Muscle layer of duodenum (tissue), 2 donors: ENCODE measurements at regions not wholly inside any gene's neighbourhood (a gene's known extent, or its start where the extent isn't known, plus 50 kb on each side); places are given as distances from the start of the nearest gene placed in this dataset.
"Not testable (repeated sequence)": the region's sequence is repeated elsewhere in the genome, so short reads cannot be mapped to it uniquely, and the experiment has no call there.

Experiments
- H3K27ac ChIP-seq: one replicate; pipeline ENCODE4 v1.7.0; 2013; ENCODE audit warnings: mild to moderate bottlenecking, low read length
- H3K27me3 ChIP-seq: one replicate; pipeline ENCODE4 v1.7.0; 2013; ENCODE audit warnings: low read depth, mild to moderate bottlenecking, control low read depth, low read length
- H3K36me3 ChIP-seq, 2 donors: one replicate each; pipeline ENCODE4 v1.7.0; 2013; ENCODE audit warnings: low read length in 2 of 2, control low read depth in 1 of 2, mild to moderate bottlenecking in 1 of 2; ENCODE audit not compliant: insufficient read depth in 2 of 2, control insufficient read depth in 1 of 2
- H3K4me1 ChIP-seq, 2 donors: one replicate each; pipeline ENCODE4 v1.7.0; 2013; ENCODE audit warnings: low read length in 2 of 2, mild to moderate bottlenecking in 2 of 2, control low read depth in 1 of 2, moderate library complexity in 1 of 2; ENCODE audit not compliant: insufficient read depth in 2 of 2, control insufficient read depth in 1 of 2
- H3K4me3 ChIP-seq, 2 donors: one replicate each; pipeline ENCODE4 v1.7.0; 2013; ENCODE audit warnings: low read length in 2 of 2, low read depth in 1 of 2, mild to moderate bottlenecking in 1 of 2
- H3K9me3 ChIP-seq, 2 donors: one replicate each; pipeline ENCODE4 v1.7.0; 2013; ENCODE audit warnings: low read length in 2 of 2, control low read depth in 1 of 2, mild to moderate bottlenecking in 1 of 2; ENCODE audit not compliant: control insufficient read depth in 1 of 2
- donor health status: healthy.

DNA sequence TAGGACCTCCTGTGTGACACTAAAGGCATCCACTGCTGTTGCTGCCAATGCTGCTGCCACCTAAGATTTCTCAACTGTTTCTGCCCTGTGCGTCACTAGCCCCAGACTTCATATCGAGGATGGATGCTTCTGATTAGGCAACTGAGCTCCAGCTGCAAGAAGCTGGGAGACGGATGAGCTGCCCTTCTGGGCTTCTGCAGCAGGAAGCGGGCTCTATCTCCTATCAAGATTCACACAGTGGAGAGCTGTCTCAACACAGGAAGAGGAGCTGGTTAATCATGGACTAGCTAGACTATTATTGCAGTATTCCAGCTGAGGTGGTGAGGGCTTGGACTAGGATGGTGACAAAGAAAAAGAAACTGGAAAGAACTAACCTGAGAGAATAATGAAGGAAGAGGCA, 59.2 kb upstream of the PELI2 start:
- H3K4me1 ChIP-seq = no peaks in the 10 kb centered on the region
- no peaks in the 10 kb centered on the region for H3K36me3 ChIP-seq
- H3K9me3 ChIP-seq = no peaks in the 10 kb centered on the region
- H3K4me3 ChIP-seq = no peak overlapping the region
- no peak overlapping the region for H3K27ac ChIP-seq
- no peaks in the 10 kb centered on the region for H3K27me3 ChIP-seq

DNA sequence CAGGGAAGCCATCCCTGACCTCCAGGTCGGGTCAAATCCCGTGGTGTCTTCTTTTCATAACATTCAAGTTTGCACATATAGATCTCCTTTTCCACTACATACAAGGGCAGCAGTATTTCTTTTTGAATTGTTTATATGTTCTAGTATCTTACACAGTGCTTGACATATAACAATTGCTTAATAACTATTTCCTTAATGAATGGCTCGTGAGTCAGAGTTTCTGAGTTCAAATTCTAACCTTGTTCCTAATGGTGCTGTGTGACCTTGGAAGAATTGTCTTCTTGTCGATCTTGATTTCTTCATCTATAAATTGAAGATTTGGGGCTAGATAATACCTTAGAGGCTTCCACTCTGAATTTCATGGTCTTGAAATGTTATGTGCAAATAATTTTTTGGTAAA, 57.2 kb upstream of the PELI2 start:
- no peaks in the 10 kb centered on the region for H3K9me3 ChIP-seq
- no peaks in the 10 kb centered on the region for H3K27me3 ChIP-seq
- H3K36me3 ChIP-seq = no peaks in the 10 kb centered on the region
- H3K4me3 ChIP-seq = no peak overlapping the region
- H3K27ac ChIP-seq = no peak overlapping the region
- H3K4me1 ChIP-seq = no peaks in the 10 kb centered on the region

GRCh38 chr14:56063131-56063530, 55.1 kb upstream of the PELI2 start:
- no peaks in the 10 kb centered on the region for H3K9me3 ChIP-seq
- H3K4me1 ChIP-seq = no peaks in the 10 kb centered on the region
- H3K36me3 ChIP-seq = no peaks in the 10 kb centered on the region
- no peak overlapping the region for H3K27ac ChIP-seq
- H3K4me3 ChIP-seq = no peak overlapping the region
- H3K27me3 ChIP-seq = no peaks in the 10 kb centered on the region

DNA sequence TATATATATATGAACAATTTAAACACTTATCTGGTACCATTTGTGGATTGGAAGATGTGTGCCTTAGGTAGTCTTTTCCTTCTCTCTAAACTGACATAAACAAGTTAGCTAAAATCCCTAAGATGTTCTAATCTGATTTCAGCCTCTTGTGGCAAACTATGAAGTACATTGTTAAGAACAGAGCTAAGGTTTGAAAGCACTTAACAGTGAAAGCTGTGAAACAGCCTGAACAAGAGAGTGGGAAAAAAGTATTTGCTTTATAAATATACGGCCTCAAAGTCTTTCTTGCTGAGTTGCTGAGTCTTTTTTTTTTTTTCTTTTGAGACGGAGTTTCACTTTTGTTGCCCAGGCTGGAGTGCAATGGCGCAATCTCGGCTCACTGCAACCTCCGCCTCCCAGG, 53.7 kb upstream of the PELI2 start:
- no peaks in the 10 kb centered on the region for H3K9me3 ChIP-seq
- no peaks in the 10 kb centered on the region for H3K4me1 ChIP-seq
- no peak overlapping the region for H3K27ac ChIP-seq
- no peak overlapping the region for H3K4me3 ChIP-seq
- no peaks in the 10 kb centered on the region for H3K27me3 ChIP-seq
- no peaks in the 10 kb centered on the region for H3K36me3 ChIP-seq

- H3K9me3 ChIP-seq, H3K36me3 ChIP-seq, H3K4me1 ChIP-seq, H3K27me3 ChIP-seq, H3K27ac ChIP-seq, H3K4me3 ChIP-seq: not testable (repeated sequence)
These were observed 53.0 kb upstream of the PELI2 start for GRCh38 chr14:56065199-56065598.

- H3K4me1 ChIP-seq = no peaks in the 10 kb centered on the region
- no peak overlapping the region for H3K4me3 ChIP-seq
- no peaks in the 10 kb centered on the region for H3K27me3 ChIP-seq
- no peaks in the 10 kb centered on the region for H3K36me3 ChIP-seq
- no peaks in the 10 kb centered on the region for H3K9me3 ChIP-seq
- no peak overlapping the region for H3K27ac ChIP-seq
These were observed 52.5 kb upstream of the PELI2 start for GRCh38 chr14:56065621-56066290.
